H1 (cell line): ENCODE measurements at regions not wholly inside any gene's neighbourhood (a gene's known extent, or its start where the extent isn't known, plus 50 kb on each side); places are given as distances from the start of the nearest gene placed in this dataset.

Source experiments
- CEBPB ChIP-seq: IDR thresholded peaks from 2 replicates; pipeline ENCODE4 v1.6.1; 2012; ENCODE audit warnings: low read depth, low read length
- GTF2F1 ChIP-seq: IDR thresholded peaks from 2 replicates; pipeline ENCODE4 v1.6.1; 2012; ENCODE audit warnings: low read depth, low read length, improper control_type of control experiment, borderline replicate concordance
- KDM1A ChIP-seq: fragments of 200-600, 300-600 bp; sonication (generic); IDR thresholded peaks from 2 replicates; pipeline ENCODE4 v1.7.1; 2016; ENCODE audit warnings: mild to moderate bottlenecking, low read length, borderline replicate concordance
- KDM4A ChIP-seq: IDR thresholded peaks from one replicate; pipeline ENCODE4 v1.7.1; 2012; ENCODE audit warnings: low read depth, mild to moderate bottlenecking, moderate library complexity, low read length, inconsistent platforms; ENCODE audit not compliant: severe bottlenecking
- POLR2A ChIP-seq, 2 experiments: IDR thresholded peaks; 1 replicate in 1 of 2; 2 replicates in 1 of 2; pipeline ENCODE4 v1.6.1; 2011; ENCODE audit warnings: low read depth in 2 of 2, low read length in 2 of 2, mild to moderate bottlenecking in 2 of 2; ENCODE audit errors: control extremely low read depth in 1 of 2
- RXRA ChIP-seq: IDR thresholded peaks from 2 replicates; pipeline ENCODE4 v1.6.1; 2011; ENCODE audit warnings: low read depth, mild to moderate bottlenecking, low read length, moderate library complexity; ENCODE audit not compliant: insufficient read depth
- TF ChIP-seq, protein P1 (sequence below): IDR thresholded peaks from 2 replicates; pipeline ENCODE4 v1.6.1; 2011; ENCODE audit warnings: low read length, improper control_type of control experiment

DNA sequence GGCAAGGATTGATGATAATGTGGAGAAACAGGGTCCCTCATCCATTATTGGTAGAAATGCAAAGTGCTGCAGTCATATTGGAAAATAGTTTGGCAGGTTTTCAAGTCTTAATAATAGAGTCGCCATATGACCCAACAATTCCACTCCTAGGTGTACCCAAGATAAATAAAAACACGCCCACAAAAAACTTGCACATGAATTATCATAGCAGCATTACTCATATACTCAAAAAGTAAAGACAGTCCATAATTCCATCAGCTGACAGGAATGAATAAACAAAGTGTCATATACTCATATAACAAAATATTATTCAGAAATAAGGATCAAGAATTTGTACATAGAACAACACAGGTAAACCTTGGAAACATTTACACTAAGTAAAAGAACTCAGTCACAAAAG is 242.9 kb upstream of the FTMT start (continued):
- TF ChIP-seq GTF2F1 (no peak), RXRA (no peak), CEBPB (no peak), KDM1A (no peak), POLR2A (IDR thresholded peaks at IDR 0.05; ENCODE audit: control extremely low read depth in 1 of 2, low read depth in 2 of 2, low read length in 2 of 2) (no peak), KDM4A (no peak)
- TF ChIP-seq, protein P1, sequence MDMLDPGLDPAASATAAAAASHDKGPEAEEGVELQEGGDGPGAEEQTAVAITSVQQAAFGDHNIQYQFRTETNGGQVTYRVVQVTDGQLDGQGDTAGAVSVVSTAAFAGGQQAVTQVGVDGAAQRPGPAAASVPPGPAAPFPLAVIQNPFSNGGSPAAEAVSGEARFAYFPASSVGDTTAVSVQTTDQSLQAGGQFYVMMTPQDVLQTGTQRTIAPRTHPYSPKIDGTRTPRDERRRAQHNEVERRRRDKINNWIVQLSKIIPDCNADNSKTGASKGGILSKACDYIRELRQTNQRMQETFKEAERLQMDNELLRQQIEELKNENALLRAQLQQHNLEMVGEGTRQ: no peak
